AG04450 (cell line): ENCODE measurements at regions not wholly inside any gene's neighbourhood (a gene's known extent, or its start where the extent isn't known, plus 50 kb on each side); places are given as distances from the start of the nearest gene placed in this dataset.

ENCODE experiments used
- CTCF ChIA-PET: fragments of 300-600, 350-600 bp; formaldehyde crosslinking; extraction: SDS; loops from one replicate; lab custom pipeline; 2022; ENCODE audit warnings: antibody characterized with exemption, inconsistent platforms; lab: Charles Lee
- POLR2A ChIA-PET: fragments of 350-600 bp; formaldehyde crosslinking; extraction: SDS; loops from one replicate; lab custom pipeline; 2021; ENCODE audit warnings: antibody characterized with exemption, inconsistent platforms; lab: Yijun Ruan, JAX
- DNase-seq: peaks from one replicate; pipeline ENCODE4 v3.0.0-alpha.2; 2011; ENCODE audit warnings: low read depth, low spot score
- H3K27ac ChIP-seq: one replicate; pipeline ENCODE4 v1.5.1; 2012; ENCODE audit warnings: low read depth, low read length, control low read depth
- H3K27me3 ChIP-seq: one replicate; pipeline ENCODE4 v1.6.0; 2012; ENCODE audit warnings: low read length; ENCODE audit not compliant: control insufficient read depth, insufficient read depth
- H3K4me3 ChIP-seq: 2 replicates; pipeline ENCODE4 v1.5.1; 2011; ENCODE audit warnings: mild to moderate bottlenecking, low read depth, low read length, control low read depth
- H3K9me3 ChIP-seq: 2 replicates; pipeline ENCODE4 v1.5.1; 2012; ENCODE audit warnings: low read length; ENCODE audit not compliant: control insufficient read depth, insufficient read depth
- CTCF ChIP-seq: IDR thresholded peaks from 2 replicates; pipeline ENCODE4 v1.5.1; 2011; ENCODE audit warnings: low read depth, low read length, control low read depth, inconsistent platforms

- POLR2A ChIA-PET, result no interaction called here
- no peak overlapping the region for H3K4me3 ChIP-seq
- no peaks in the 10 kb centered on the region for H3K27me3 ChIP-seq
- H3K9me3 ChIP-seq, result no peaks in the 10 kb centered on the region
- DNase-seq, result no peak
- TF ChIP-seq CTCF, result no peak
- CTCF ChIA-PET, result interaction anchor here (0.6 kb wide), 1 partner anchor 39 kb away, joined by 4 read pairs; no protein-coding TSS in a partner anchor
- no peak overlapping the region for H3K27ac ChIP-seq
Observed at GRCh38 chr2:23230885-23231284, 154.1 kb upstream of the KLHL29 start.

- H3K9me3 ChIP-seq, result no peaks in the 10 kb centered on the region
- H3K27ac ChIP-seq, result no peak overlapping the region
- ChIA-PET POLR2A (no interaction called here), CTCF (no interaction called here)
- no peak for DNase-seq
- no peak overlapping the region for H3K4me3 ChIP-seq
- H3K27me3 ChIP-seq, result no peaks in the 10 kb centered on the region
- TF ChIP-seq CTCF, result no peak
Observed at GRCh38 chr2:23231865-23232264, 153.1 kb upstream of the KLHL29 start.

- DNase-seq, result no peak
- no peak for TF ChIP-seq CTCF
- Histone ChIP-seq H3K4me3 (no peak overlapping the region), H3K27ac (no peak overlapping the region), H3K9me3 (no peaks in the 10 kb centered on the region), H3K27me3 (no peaks in the 10 kb centered on the region)
- ChIA-PET POLR2A (no interaction called here), CTCF (no interaction called here)
Observed at GRCh38 chr2:23235292-23235691, 149.7 kb upstream of the KLHL29 start.

- no peak for TF ChIP-seq CTCF
- CTCF ChIA-PET, result no interaction called here
Observed at GRCh38 chr2:23235736-23236135, 149.2 kb upstream of the KLHL29 start.

GRCh38 chr2:23237147-23237546 lies 147.8 kb upstream of the KLHL29 start:
- CTCF ChIA-PET, result no interaction called here
- Histone ChIP-seq H3K27me3 (no peaks in the 10 kb centered on the region), H3K27ac (no peak overlapping the region), H3K4me3 (no peak overlapping the region), H3K9me3 (no peaks in the 10 kb centered on the region)
- DNase-seq, result no peak
- no peak for TF ChIP-seq CTCF
- POLR2A ChIA-PET, result no interaction called here

More at GRCh38 chr2:23235736-23236135, 149.2 kb upstream of the KLHL29 start:
- no peak overlapping the region for H3K27ac ChIP-seq
- DNase-seq, result no peak
- no peak overlapping the region for H3K4me3 ChIP-seq
- POLR2A ChIA-PET, result no interaction called here
- H3K27me3 ChIP-seq, result no peaks in the 10 kb centered on the region
- H3K9me3 ChIP-seq, result no peaks in the 10 kb centered on the region
